ENCODE measurements at regions not wholly inside any gene's neighbourhood (a gene's known extent, or its start where the extent isn't known, plus 50 kb on each side); places are given as distances from the start of the nearest gene placed in this dataset.

GRCh38 chr19:32257326-32258073 lies 87.9 kb upstream of the ZNF507 start:
- H3K4me3 ChIP-seq (replicated peaks; ENCODE audit: low read depth, low read length) = no peak overlapping the region
- no peak for DNase-seq (ENCODE audit: extremely low read depth, insufficient read length)
- no peak for TF ChIP-seq CTCF (IDR thresholded peaks at IDR 0.05; ENCODE audit: insufficient read depth, low read length, poor library complexity, severe bottlenecking)
- H3K27me3 ChIP-seq (replicated peaks; ENCODE audit: control insufficient read depth, insufficient read depth, low read length) = no peaks in the 10 kb centered on the region
- H3K36me3 ChIP-seq (ENCODE audit: control insufficient read depth, insufficient read depth, low read length) = no peaks in the 10 kb centered on the region

- Histone ChIP-seq H3K36me3 (ENCODE audit: control insufficient read depth, insufficient read depth, low read length) (no peaks in the 10 kb centered on the region), H3K27me3 (replicated peaks; ENCODE audit: control insufficient read depth, insufficient read depth, low read length) (no peaks in the 10 kb centered on the region), H3K4me3 (replicated peaks; ENCODE audit: low read depth, low read length) (no peak overlapping the region)
- no peak for TF ChIP-seq CTCF (IDR thresholded peaks at IDR 0.05; ENCODE audit: insufficient read depth, low read length, poor library complexity, severe bottlenecking)
- no peak for DNase-seq (ENCODE audit: extremely low read depth, insufficient read length)
Measured at GRCh38 chr19:32258167-32258566, 87.2 kb upstream of the ZNF507 start.

GRCh38 chr19:32264568-32264967 lies 80.8 kb upstream of the ZNF507 start:
- no peak for DNase-seq (ENCODE audit: extremely low read depth, insufficient read length)
- Histone ChIP-seq H3K36me3 (ENCODE audit: control insufficient read depth, insufficient read depth, low read length) (no peaks in the 10 kb centered on the region), H3K4me3 (replicated peaks; ENCODE audit: low read depth, low read length) (no peak overlapping the region), H3K27me3 (replicated peaks; ENCODE audit: control insufficient read depth, insufficient read depth, low read length) (no peaks in the 10 kb centered on the region)
- no peak for TF ChIP-seq CTCF (IDR thresholded peaks at IDR 0.05; ENCODE audit: insufficient read depth, low read length, poor library complexity, severe bottlenecking)

- no peak overlapping the region for H3K4me3 ChIP-seq (replicated peaks; ENCODE audit: low read depth, low read length)
- TF ChIP-seq CTCF (IDR thresholded peaks at IDR 0.05; ENCODE audit: insufficient read depth, low read length, poor library complexity, severe bottlenecking) = no peak
- DNase-seq (ENCODE audit: extremely low read depth, insufficient read length) = no peak
- H3K36me3 ChIP-seq (ENCODE audit: control insufficient read depth, insufficient read depth, low read length) = no peaks in the 10 kb centered on the region
- H3K27me3 ChIP-seq (replicated peaks; ENCODE audit: control insufficient read depth, insufficient read depth, low read length) = no peaks in the 10 kb centered on the region
Measured at GRCh38 chr19:32265995-32266394, 79.4 kb upstream of the ZNF507 start.

- Histone ChIP-seq H3K27me3 (replicated peaks; ENCODE audit: control insufficient read depth, insufficient read depth, low read length) (no peaks in the 10 kb centered on the region), H3K4me3 (replicated peaks; ENCODE audit: low read depth, low read length) (no peak overlapping the region), H3K36me3 (ENCODE audit: control insufficient read depth, insufficient read depth, low read length) (no peaks in the 10 kb centered on the region)
- TF ChIP-seq CTCF (IDR thresholded peaks at IDR 0.05; ENCODE audit: insufficient read depth, low read length, poor library complexity, severe bottlenecking) = no peak
- DNase-seq (ENCODE audit: extremely low read depth, insufficient read length) = no peak
Measured at GRCh38 chr19:32266460-32266859, 79.0 kb upstream of the ZNF507 start.

- no peak for TF ChIP-seq CTCF (IDR thresholded peaks at IDR 0.05; ENCODE audit: insufficient read depth, low read length, poor library complexity, severe bottlenecking)
- Histone ChIP-seq H3K36me3 (ENCODE audit: control insufficient read depth, insufficient read depth, low read length) (no peaks in the 10 kb centered on the region), H3K4me3 (replicated peaks; ENCODE audit: low read depth, low read length) (no peak overlapping the region), H3K27me3 (replicated peaks; ENCODE audit: control insufficient read depth, insufficient read depth, low read length) (no peaks in the 10 kb centered on the region)
- DNase-seq (ENCODE audit: extremely low read depth, insufficient read length) = no peak
Measured at GRCh38 chr19:32268381-32268780, 77.0 kb upstream of the ZNF507 start.
